SK-N-SH (cell line): ENCODE measurements at regions not wholly inside any gene's neighbourhood (a gene's known extent, or its start where the extent isn't known, plus 50 kb on each side); places are given as distances from the start of the nearest gene placed in this dataset.

ENCODE experiments used
- CTCF ChIA-PET: fragments of 300-600, 350-600 bp; formaldehyde crosslinking; extraction: SDS; loops from one replicate; lab custom pipeline; 2021; lab: Yijun Ruan, JAX
- POLR2A ChIA-PET: fragments of 350-600 bp; sonication (Branson Sonifier 250); formaldehyde crosslinking; extraction: SDS; loops from one replicate; lab custom pipeline; 2020; ENCODE audit warnings: antibody characterized with exemption, inconsistent platforms; lab: Yijun Ruan, JAX
- DNase-seq: peaks from one replicate; pipeline ENCODE4 v3.0.0; 2012
- H2AFZ ChIP-seq: fragments of 200-600 bp; sonication (generic); 2 replicates; pipeline ENCODE4 v1.8.1; 2016; ENCODE audit warnings: antibody characterized with exemption, mild to moderate bottlenecking, low read depth
- H3F3A ChIP-seq: fragments of 200-600 bp; sonication (generic); replicated peaks from 2 replicates; pipeline ENCODE3; 2016; ENCODE audit warnings: antibody characterized with exemption, mild to moderate bottlenecking; ENCODE audit not compliant: insufficient read depth
- H3K27ac ChIP-seq, 2 experiments: fragments of 200-500 bp in 1 of 2; fragments of 200-600 bp in 1 of 2; sonication (Bioruptor generic) in 1 of 2; sonication (generic), shearing (Covaris generic) in 1 of 2; 2 replicates each; pipeline versions ENCODE4 v1.5.1 to v1.6.1; 2014 to 2016; ENCODE audit warnings: low read depth in 2 of 2, inconsistent platforms in 1 of 2, low read length in 1 of 2, mild to moderate bottlenecking in 1 of 2, mixed read lengths in 1 of 2
- H3K27me3 ChIP-seq: fragments of 200-600 bp; sonication (generic), shearing (Covaris generic); 2 replicates; pipeline ENCODE4 v1.6.1; 2016; ENCODE audit warnings: mixed run types; ENCODE audit not compliant: insufficient read depth
- H3K36me3 ChIP-seq, 2 experiments: fragments of 200-500 bp in 1 of 2; fragments of 200-600 bp in 1 of 2; sonication (Bioruptor generic) in 1 of 2; sonication (generic) in 1 of 2; replicated peaks in 1 of 2; 2 replicates each; pipeline versions ENCODE3 to v1.5.1; 2014 to 2016; ENCODE audit warnings: low read length in 1 of 2, mild to moderate bottlenecking in 1 of 2; ENCODE audit not compliant: insufficient read depth in 2 of 2, control insufficient read depth in 1 of 2
- H3K4me1 ChIP-seq, 2 experiments: fragments of 200-500 bp in 1 of 2; fragments of 200-600 bp in 1 of 2; sonication (Bioruptor generic) in 1 of 2; sonication (generic), shearing (Covaris generic) in 1 of 2; 2 replicates each; pipeline versions ENCODE4 v1.5.1 to v1.6.1; 2014 to 2016; ENCODE audit warnings: low read depth in 1 of 2, low read length in 1 of 2, mixed run types in 1 of 2; ENCODE audit not compliant: insufficient read depth in 2 of 2, control insufficient read depth in 1 of 2
- H3K4me2 ChIP-seq: fragments of 200-600 bp; sonication (generic), shearing (Covaris generic); 2 replicates; pipeline ENCODE4 v1.6.1; 2017; ENCODE audit warnings: mixed run types
- H3K4me3 ChIP-seq, 2 experiments: fragments of 200-500 bp in 1 of 2; fragments of 200-600 bp in 1 of 2; sonication (Bioruptor generic) in 1 of 2; sonication (generic), shearing (Covaris generic) in 1 of 2; 2 replicates each; pipeline versions ENCODE4 v1.5.1 to v1.8.1; 2014 to 2016; ENCODE audit warnings: low read depth in 2 of 2, inconsistent platforms in 1 of 2, low read length in 1 of 2, mild to moderate bottlenecking in 1 of 2, mixed read lengths in 1 of 2, moderate library complexity in 1 of 2
- H3K79me2 ChIP-seq: fragments of 200-600 bp; sonication (generic); 2 replicates; pipeline ENCODE4 v1.8.1; 2017; ENCODE audit warnings: mild to moderate bottlenecking; ENCODE audit not compliant: insufficient read depth
- H3K9ac ChIP-seq: fragments of 200-600 bp; sonication (generic); 2 replicates; pipeline ENCODE4 v1.6.1; 2017; ENCODE audit warnings: mixed run types
- H3K9me2 ChIP-seq: fragments of 200-600 bp; sonication (generic); 2 replicates; pipeline ENCODE4 v1.6.1; 2017; ENCODE audit warnings: mixed run types
- H3K9me3 ChIP-seq: fragments of 200-600 bp; sonication (generic); 2 replicates; pipeline ENCODE4 v1.6.1; 2017; ENCODE audit warnings: mixed run types, mild to moderate bottlenecking, moderate library complexity
- H4K20me1 ChIP-seq: fragments of 200-600 bp; sonication (generic); 2 replicates; pipeline ENCODE4 v1.6.1; 2017; ENCODE audit warnings: mild to moderate bottlenecking, mixed run types; ENCODE audit not compliant: insufficient read depth
- PBX3 ChIP-seq: IDR thresholded peaks from 2 replicates; pipeline ENCODE4; 2012
- WGBS: methylation state at CpG from one replicate; pipeline ENCODE4 v1.1.6; 2017; ENCODE audit warnings: low lambda C conversion rate; 5-methylcytosine and 5-hydroxymethylcytosine counted together

- Histone ChIP-seq H3K27ac (no peak overlapping the region), H3K79me2 (no peaks in the 10 kb centered on the region), H3K9me2 (no peaks in the 10 kb centered on the region), H3K4me2 (no peak overlapping the region), H3F3A (no peaks in the 10 kb centered on the region), H2AFZ (no peak overlapping the region), H3K9ac (no peak overlapping the region), H3K27me3 (no peaks in the 10 kb centered on the region), H3K36me3 (no peaks in the 10 kb centered on the region), H4K20me1 (no peaks in the 10 kb centered on the region), H3K4me3 (no peak overlapping the region), H3K4me1 (no peaks in the 10 kb centered on the region), H3K9me3 (no peaks in the 10 kb centered on the region)
- DNase-seq: no peak
- ChIA-PET CTCF (interaction anchor here (1.0 to 1.8 kb wide), 2 partner anchors 10 to 29 kb away, joined by 4 read pairs; no protein-coding TSS in a partner anchor), POLR2A (no interaction called here)
- WGBS: 52% methylated on average over 4 of the region's 4 CpGs
- TF ChIP-seq PBX3: no peak
Observed at GRCh38 chr1:178973652-178974101, 52.0 kb upstream of the FAM20B start.
